ENCODE measurements at regions not wholly inside any gene's neighbourhood (a gene's known extent, or its start where the extent isn't known, plus 50 kb on each side); places are given as distances from the start of the nearest gene placed in this dataset.

- no peak for DNase-seq
- Histone ChIP-seq H3K36me3 (ENCODE audit: control insufficient read depth, insufficient read depth, low read length) (no peaks in the 10 kb centered on the region), H3K27ac (ENCODE audit: low read depth, low read length) (no peak overlapping the region), H3K4me3 (ENCODE audit: low read length) (no peak overlapping the region), H3K9me3 (ENCODE audit: control insufficient read depth, low read length) (no peaks in the 10 kb centered on the region), H3K9ac (ENCODE audit: extremely low read depth, low read length, poor library complexity, severe bottlenecking) (no peak overlapping the region), H3K27me3 (ENCODE audit: control insufficient read depth, insufficient read depth, low read length, poor library complexity, severe bottlenecking) (no peaks in the 10 kb centered on the region), H3K4me1 (ENCODE audit: control insufficient read depth, insufficient read depth, low read length) (peaks cover 6% of the 10 kb centered on the region)
- no peaks in the 10 kb centered on the region for H3K9me3 Mint-ChIP-seq
- H3K36me3 Mint-ChIP-seq (ENCODE audit: low read depth): no peaks in the 10 kb centered on the region
- H3K4me1 Mint-ChIP-seq: peaks cover 16% of the 10 kb centered on the region
- WGBS, 2 experiments (ENCODE audit: insufficient coverage in 1 of 2, insufficient read length in 1 of 2): 89% methylated on average over 1 of the region's 1 CpG; no CpG with 5 or more reads in 1 of the 2 experiments
- no peak overlapping the region for H3K27ac Mint-ChIP-seq
- H3K4me3 Mint-ChIP-seq: no peak overlapping the region
- no peaks in the 10 kb centered on the region for H3K27me3 Mint-ChIP-seq (ENCODE audit: insufficient read depth)
- TF ChIP-seq, protein P1, sequence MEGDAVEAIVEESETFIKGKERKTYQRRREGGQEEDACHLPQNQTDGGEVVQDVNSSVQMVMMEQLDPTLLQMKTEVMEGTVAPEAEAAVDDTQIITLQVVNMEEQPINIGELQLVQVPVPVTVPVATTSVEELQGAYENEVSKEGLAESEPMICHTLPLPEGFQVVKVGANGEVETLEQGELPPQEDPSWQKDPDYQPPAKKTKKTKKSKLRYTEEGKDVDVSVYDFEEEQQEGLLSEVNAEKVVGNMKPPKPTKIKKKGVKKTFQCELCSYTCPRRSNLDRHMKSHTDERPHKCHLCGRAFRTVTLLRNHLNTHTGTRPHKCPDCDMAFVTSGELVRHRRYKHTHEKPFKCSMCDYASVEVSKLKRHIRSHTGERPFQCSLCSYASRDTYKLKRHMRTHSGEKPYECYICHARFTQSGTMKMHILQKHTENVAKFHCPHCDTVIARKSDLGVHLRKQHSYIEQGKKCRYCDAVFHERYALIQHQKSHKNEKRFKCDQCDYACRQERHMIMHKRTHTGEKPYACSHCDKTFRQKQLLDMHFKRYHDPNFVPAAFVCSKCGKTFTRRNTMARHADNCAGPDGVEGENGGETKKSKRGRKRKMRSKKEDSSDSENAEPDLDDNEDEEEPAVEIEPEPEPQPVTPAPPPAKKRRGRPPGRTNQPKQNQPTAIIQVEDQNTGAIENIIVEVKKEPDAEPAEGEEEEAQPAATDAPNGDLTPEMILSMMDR (conservative IDR thresholded peaks at IDR 0.05): no peak
These were observed 349.5 kb downstream of the DRD1 start for GRCh38 chr5:175094461-175094860.

DNA sequence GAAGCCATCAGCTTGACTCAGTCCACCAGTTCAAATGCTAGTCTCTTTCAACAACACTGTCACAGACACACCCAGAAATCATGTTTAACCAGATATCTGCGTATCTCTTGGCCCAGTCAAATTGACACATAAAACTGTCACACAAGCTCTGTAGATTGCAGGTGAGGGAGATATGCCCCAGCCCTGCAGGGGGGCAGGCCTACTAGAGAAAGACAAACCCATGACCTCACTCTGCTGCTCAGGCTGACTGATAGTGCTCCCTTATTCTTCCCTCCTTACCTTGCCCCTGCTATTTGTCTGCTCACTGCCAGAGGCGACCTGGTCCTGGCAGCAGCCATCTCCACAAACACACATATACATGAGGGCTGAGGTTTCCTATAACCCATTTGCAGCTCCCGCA lies 351.3 kb downstream of the DRD1 start:
- no peaks in the 10 kb centered on the region for H3K9me3 Mint-ChIP-seq
- DNase-seq: peak; percentile 54
- 83 to 90% methylated on average over 2 to 3 of the region's 3 CpGs for WGBS, 2 experiments (ENCODE audit: insufficient coverage in 1 of 2, insufficient read length in 1 of 2)
- Histone ChIP-seq H3K36me3 (ENCODE audit: control insufficient read depth, insufficient read depth, low read length) (no peaks in the 10 kb centered on the region), H3K9me3 (ENCODE audit: control insufficient read depth, low read length) (no peaks in the 10 kb centered on the region), H3K9ac (ENCODE audit: extremely low read depth, low read length, poor library complexity, severe bottlenecking) (no peak overlapping the region), H3K27me3 (ENCODE audit: control insufficient read depth, insufficient read depth, low read length, poor library complexity, severe bottlenecking) (no peaks in the 10 kb centered on the region), H3K27ac (ENCODE audit: low read depth, low read length) (no peak overlapping the region), H3K4me1 (ENCODE audit: control insufficient read depth, insufficient read depth, low read length) (peaks cover 6% of the 10 kb centered on the region), H3K4me3 (ENCODE audit: low read length) (no peak overlapping the region)
- H3K36me3 Mint-ChIP-seq (ENCODE audit: low read depth): no peaks in the 10 kb centered on the region
- TF ChIP-seq, protein P1 (conservative IDR thresholded peaks at IDR 0.05): no peak
- H3K4me1 Mint-ChIP-seq: peaks cover 16% of the 10 kb centered on the region
- H3K4me3 Mint-ChIP-seq: no peak overlapping the region
- H3K27ac Mint-ChIP-seq: peak overlapping the region; percentile 69
- H3K27me3 Mint-ChIP-seq (ENCODE audit: insufficient read depth): no peaks in the 10 kb centered on the region

GRCh38 chr5:175088963-175089362 lies 355.0 kb downstream of the DRD1 start:
- DNase-seq: no peak
- H3K36me3 ChIP-seq (ENCODE audit: control insufficient read depth, insufficient read depth, low read length): no peaks in the 10 kb centered on the region
- no peak overlapping the region for H3K27ac ChIP-seq (ENCODE audit: low read depth, low read length)
- 93 to 94% methylated on average over 6 of the region's 6 CpGs for WGBS, 2 experiments (ENCODE audit: insufficient coverage in 1 of 2, insufficient read length in 1 of 2)
- H3K4me3 ChIP-seq (ENCODE audit: low read length): no peak overlapping the region
- H3K4me3 Mint-ChIP-seq: no peak overlapping the region
- no peaks in the 10 kb centered on the region for H3K9me3 Mint-ChIP-seq
- no peaks in the 10 kb centered on the region for H3K27me3 Mint-ChIP-seq (ENCODE audit: insufficient read depth)
- TF ChIP-seq, protein P1 (conservative IDR thresholded peaks at IDR 0.05): no peak
- no peaks in the 10 kb centered on the region for H3K36me3 Mint-ChIP-seq (ENCODE audit: low read depth)
- H3K27ac Mint-ChIP-seq: no peak overlapping the region
- no peaks in the 10 kb centered on the region for H3K27me3 ChIP-seq (ENCODE audit: control insufficient read depth, insufficient read depth, low read length, poor library complexity, severe bottlenecking)
- H3K4me1 Mint-ChIP-seq: peaks cover 16% of the 10 kb centered on the region
- peaks cover 6% of the 10 kb centered on the region for H3K4me1 ChIP-seq (ENCODE audit: control insufficient read depth, insufficient read depth, low read length)
- no peaks in the 10 kb centered on the region for H3K9me3 ChIP-seq (ENCODE audit: control insufficient read depth, low read length)
- H3K9ac ChIP-seq (ENCODE audit: extremely low read depth, low read length, poor library complexity, severe bottlenecking): no peak overlapping the region

All from endodermal cell (in vitro differentiated cells).